ENCODE measurements at regions not wholly inside any gene's neighbourhood (a gene's known extent, or its start where the extent isn't known, plus 50 kb on each side); places are given as distances from the start of the nearest gene placed in this dataset.
A peak's percentile ranks its signal among the peaks of the same experiment; 100 is the strongest.

GRCh38 chr20:24048024-24048611 is 59.5 kb upstream of the GGTLC1 start:
- peak; percentile 41 for DNase-seq

- DNase-seq = no peak
Measured at GRCh38 chr20:24046888-24047287, 58.3 kb upstream of the GGTLC1 start.

DNA sequence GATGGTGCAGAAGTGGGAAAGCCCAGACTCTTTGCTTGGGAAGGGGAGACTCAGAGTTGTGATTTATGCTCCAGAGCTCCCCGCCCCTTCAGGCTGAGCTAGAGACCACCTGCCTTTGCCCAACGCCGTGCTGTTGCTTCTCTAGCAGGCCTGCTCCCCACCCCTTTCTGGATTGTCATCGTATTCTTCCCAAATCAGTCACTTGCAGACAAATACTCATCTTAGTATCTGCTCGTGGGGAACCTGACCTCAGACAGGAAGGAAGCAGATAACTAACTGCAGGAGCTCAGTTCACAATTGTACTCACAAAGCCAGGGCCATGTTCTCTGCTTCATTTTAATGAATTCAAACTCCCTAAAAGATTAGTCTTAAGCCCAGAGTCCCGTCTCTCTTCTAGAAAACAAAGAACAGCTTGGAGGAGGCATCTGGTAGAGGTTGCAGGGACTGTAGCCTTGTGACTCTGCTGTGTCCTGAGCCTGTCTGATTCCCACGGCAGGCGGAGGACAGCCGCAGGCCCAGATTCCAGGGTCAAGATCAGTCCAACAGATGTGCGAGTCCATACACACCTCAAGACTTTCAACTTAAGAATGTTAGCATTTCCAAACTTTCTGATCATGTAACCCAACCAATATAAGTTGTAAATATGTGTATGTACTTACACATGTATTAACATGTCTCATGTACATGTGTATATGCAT is 57.2 kb upstream of the GGTLC1 start:
- no peak for DNase-seq

DNA sequence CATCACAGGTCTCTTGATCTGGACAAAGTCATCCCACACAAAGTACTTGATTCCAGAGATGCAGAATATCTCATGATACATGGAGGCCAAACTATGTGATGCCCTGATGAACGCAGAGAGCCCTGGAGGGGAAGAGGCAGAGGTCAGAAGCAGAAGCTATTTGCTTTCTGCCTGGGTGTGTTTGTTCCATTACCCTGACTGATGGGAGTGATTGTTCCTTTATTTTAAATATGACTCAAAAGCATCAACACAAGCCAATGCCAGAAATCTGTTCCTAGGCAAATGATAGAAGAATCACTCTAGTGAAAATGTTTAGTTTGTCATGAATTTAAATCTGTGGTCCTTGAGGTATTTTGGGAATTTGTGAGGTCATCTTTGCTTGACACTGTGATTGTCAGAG is 54.7 kb upstream of the GGTLC1 start:
- DNase-seq = no peak

DNA sequence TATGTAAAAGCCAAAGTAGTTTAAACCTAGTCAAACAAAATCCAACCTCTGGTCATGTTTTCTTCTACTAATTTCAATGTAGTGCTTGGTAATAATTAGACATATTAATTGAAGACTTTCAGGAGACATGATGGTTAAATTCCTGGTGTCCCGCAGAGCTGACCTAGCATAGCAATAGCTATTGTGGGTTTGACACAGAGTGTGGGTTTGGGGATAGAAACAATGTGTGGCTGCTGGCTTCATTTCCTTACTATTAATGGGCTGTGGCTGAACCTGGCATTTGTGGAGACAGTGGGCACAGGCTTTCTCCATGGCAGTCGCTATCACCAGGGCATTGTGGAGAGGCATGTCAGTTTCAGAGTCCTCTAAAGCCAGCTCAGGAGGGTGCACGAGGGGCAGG is 54.1 kb upstream of the GGTLC1 start:
- DNase-seq = no peak

DNA sequence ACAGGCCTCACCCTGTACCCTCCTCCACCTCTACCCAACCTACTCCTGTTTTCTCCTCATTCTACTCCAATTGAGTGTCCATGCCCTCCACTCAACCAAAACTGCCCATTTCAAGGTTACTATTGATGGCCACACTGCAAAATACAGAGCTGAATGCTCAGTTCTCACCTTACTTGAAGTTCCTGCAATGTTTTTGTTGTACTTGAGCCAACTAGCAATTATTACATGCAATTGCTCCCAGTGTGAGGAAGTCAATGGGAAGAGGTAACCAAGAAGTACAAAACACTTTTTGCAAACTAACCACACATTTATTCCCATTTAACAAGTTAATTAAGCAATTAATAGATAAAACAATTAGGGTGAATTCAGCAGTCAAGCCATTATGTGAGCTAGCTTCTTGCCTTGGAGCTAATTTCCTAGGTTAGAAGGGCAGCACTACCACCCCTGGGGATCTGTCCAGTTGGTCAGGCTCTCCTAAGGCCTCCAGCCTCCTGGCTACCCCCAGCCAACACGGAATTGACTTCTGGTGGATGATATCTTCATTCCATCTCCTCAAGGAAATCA is 52.4 kb upstream of the GGTLC1 start:
- no peak for DNase-seq

DNA sequence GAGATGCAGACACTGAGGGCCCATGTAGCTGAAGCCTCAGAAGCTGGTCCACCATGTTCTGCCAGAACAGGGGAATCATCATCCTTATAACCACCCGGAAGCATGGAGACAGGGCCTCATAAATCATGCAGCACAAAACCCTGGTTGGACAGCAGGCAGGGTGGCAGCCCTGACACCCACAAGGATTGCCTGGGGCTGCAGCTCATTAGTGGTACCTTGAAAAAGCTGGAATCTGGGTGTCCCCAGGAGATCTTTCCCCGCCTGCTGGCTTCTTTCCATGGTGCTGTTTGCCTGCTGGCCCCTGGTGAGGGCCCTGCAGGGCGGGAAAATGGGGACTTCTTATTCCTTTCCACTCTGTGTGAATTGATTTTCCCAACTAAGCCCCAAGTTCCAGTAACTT is 50.6 kb upstream of the GGTLC1 start:
- peak; percentile 14 for DNase-seq

Data from NCI-H345 (cell line).